ENCODE measurements at regions not wholly inside any gene's neighbourhood (a gene's known extent, or its start where the extent isn't known, plus 50 kb on each side); places are given as distances from the start of the nearest gene placed in this dataset.

GRCh38 chr4:27368781-27369180, 508.1 kb downstream of the STIM2 start:
- H3K4me1 ChIP-seq (ENCODE audit: insufficient read depth), result no peaks in the 10 kb centered on the region
- DNase-seq (ENCODE audit: low spot score), result no peak
- TF ChIP-seq, protein P1, sequence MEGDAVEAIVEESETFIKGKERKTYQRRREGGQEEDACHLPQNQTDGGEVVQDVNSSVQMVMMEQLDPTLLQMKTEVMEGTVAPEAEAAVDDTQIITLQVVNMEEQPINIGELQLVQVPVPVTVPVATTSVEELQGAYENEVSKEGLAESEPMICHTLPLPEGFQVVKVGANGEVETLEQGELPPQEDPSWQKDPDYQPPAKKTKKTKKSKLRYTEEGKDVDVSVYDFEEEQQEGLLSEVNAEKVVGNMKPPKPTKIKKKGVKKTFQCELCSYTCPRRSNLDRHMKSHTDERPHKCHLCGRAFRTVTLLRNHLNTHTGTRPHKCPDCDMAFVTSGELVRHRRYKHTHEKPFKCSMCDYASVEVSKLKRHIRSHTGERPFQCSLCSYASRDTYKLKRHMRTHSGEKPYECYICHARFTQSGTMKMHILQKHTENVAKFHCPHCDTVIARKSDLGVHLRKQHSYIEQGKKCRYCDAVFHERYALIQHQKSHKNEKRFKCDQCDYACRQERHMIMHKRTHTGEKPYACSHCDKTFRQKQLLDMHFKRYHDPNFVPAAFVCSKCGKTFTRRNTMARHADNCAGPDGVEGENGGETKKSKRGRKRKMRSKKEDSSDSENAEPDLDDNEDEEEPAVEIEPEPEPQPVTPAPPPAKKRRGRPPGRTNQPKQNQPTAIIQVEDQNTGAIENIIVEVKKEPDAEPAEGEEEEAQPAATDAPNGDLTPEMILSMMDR (conservative IDR thresholded peaks at IDR 0.05; ENCODE audit: low read depth in 2 of 2), result no peak
- TF ChIP-seq JUNB (IDR thresholded peaks at IDR 0.05; ENCODE audit: unreplicated experiment) (no peak), CREB1 (CRISPR knock-in tag; IDR thresholded peaks at IDR 0.05; ENCODE audit: low read depth) (no peak), NANOG (IDR thresholded peaks at IDR 0.05; ENCODE audit: borderline replicate concordance) (no peak), ZNF114 (CRISPR knock-in tag; IDR thresholded peaks at IDR 0.05) (no peak), POLR2AphosphoS5 (IDR thresholded peaks at IDR 0.05; ENCODE audit: low read depth) (no peak)
- TF ChIP-seq, protein P2, sequence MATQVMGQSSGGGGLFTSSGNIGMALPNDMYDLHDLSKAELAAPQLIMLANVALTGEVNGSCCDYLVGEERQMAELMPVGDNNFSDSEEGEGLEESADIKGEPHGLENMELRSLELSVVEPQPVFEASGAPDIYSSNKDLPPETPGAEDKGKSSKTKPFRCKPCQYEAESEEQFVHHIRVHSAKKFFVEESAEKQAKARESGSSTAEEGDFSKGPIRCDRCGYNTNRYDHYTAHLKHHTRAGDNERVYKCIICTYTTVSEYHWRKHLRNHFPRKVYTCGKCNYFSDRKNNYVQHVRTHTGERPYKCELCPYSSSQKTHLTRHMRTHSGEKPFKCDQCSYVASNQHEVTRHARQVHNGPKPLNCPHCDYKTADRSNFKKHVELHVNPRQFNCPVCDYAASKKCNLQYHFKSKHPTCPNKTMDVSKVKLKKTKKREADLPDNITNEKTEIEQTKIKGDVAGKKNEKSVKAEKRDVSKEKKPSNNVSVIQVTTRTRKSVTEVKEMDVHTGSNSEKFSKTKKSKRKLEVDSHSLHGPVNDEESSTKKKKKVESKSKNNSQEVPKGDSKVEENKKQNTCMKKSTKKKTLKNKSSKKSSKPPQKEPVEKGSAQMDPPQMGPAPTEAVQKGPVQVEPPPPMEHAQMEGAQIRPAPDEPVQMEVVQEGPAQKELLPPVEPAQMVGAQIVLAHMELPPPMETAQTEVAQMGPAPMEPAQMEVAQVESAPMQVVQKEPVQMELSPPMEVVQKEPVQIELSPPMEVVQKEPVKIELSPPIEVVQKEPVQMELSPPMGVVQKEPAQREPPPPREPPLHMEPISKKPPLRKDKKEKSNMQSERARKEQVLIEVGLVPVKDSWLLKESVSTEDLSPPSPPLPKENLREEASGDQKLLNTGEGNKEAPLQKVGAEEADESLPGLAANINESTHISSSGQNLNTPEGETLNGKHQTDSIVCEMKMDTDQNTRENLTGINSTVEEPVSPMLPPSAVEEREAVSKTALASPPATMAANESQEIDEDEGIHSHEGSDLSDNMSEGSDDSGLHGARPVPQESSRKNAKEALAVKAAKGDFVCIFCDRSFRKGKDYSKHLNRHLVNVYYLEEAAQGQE (IDR thresholded peaks at IDR 0.05; ENCODE audit: unreplicated experiment), result no peak

DNA sequence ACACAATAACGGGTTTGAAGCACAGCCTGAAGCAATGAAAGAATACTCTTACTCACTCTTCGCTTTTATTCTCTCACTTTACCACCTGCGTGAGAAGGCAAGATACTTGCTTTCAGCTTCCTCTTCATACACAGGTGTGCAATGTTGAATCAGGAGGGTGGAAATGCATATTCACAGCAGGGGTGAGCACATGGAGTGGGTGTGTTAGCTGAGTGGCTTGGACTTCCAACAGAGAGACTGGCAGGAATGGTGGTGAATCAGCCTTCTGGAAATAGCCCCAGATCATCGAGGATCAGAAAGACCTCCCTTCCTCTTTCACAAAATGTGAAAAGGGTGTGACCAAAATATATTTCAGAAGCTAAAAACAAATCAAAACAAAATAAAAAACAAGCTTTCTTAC, 521.2 kb downstream of the STIM2 start:
- no peaks in the 10 kb centered on the region for H3K4me1 ChIP-seq (ENCODE audit: insufficient read depth)
- H4K20me1 ChIP-seq (replicated peaks; ENCODE audit: insufficient read depth), result no peaks in the 10 kb centered on the region
- no peaks in the 10 kb centered on the region for H3K79me2 ChIP-seq (replicated peaks; ENCODE audit: insufficient read depth)
- no peak for ATAC-seq
- peak overlapping the region; percentile 17; the same call in 1 of the 2 replicates for H3K27ac Mint-ChIP-seq
- H2AFZ ChIP-seq, result peak overlapping the region; percentile 63; the same call in 1 of the 2 replicates
- H3K4me3 ChIP-seq, result no peak overlapping the region
- no peaks in the 10 kb centered on the region for H3K36me3 ChIP-seq (ENCODE audit: insufficient read depth)
- no peak overlapping the region for H3K4me2 ChIP-seq
- H3K4me1 Mint-ChIP-seq, result peaks cover 2% of the 10 kb centered on the region; the same call in 1 of the 3 replicates
- H3K4me3 Mint-ChIP-seq, result no peak overlapping the region
- peaks cover 4% of the 10 kb centered on the region; the same call in 2 of the 3 replicates for H3K9me3 Mint-ChIP-seq
- H3K27me3 ChIP-seq (ENCODE audit: insufficient read depth), result no peaks in the 10 kb centered on the region
- H3K9me2 ChIP-seq (ENCODE audit: insufficient read depth), result 0 out of 2 replicates have a peak, but pooled peaks cover 4% of the 10 kb centered on the region
- H3K27me3 Mint-ChIP-seq (ENCODE audit: insufficient read depth, low read depth, poor library complexity), result peaks cover 2% of the 10 kb centered on the region
- no peak for DNase-seq (ENCODE audit: low spot score)
- no peaks in the 10 kb centered on the region for H3F3A ChIP-seq (replicated peaks; ENCODE audit: low read depth)
- H3K27ac ChIP-seq (ENCODE audit: low read depth), result no peak overlapping the region
- peaks cover 3% of the 10 kb centered on the region; the same call in 2 of the 3 replicates for H3K36me3 Mint-ChIP-seq (ENCODE audit: low read depth)
- TF ChIP-seq, protein P2 (IDR thresholded peaks at IDR 0.05; ENCODE audit: unreplicated experiment), result no peak
- no peak for TF ChIP-seq POLR2AphosphoS5 (IDR thresholded peaks at IDR 0.05; ENCODE audit: low read depth)
- no peak for TF ChIP-seq ZNF331 (CRISPR knock-in tag; IDR thresholded peaks at IDR 0.05; ENCODE audit: low read depth)
- TF ChIP-seq, protein P1 (conservative IDR thresholded peaks at IDR 0.05; ENCODE audit: low read depth in 2 of 2), result no peak
- TF ChIP-seq NANOG (IDR thresholded peaks at IDR 0.05; ENCODE audit: borderline replicate concordance), result no peak
- no peak for TF ChIP-seq STAT1 (IDR thresholded peaks at IDR 0.05; ENCODE audit: unreplicated experiment)

More at GRCh38 chr4:27368781-27369180, 508.1 kb downstream of the STIM2 start:
- Histone ChIP-seq H3K27me3 (ENCODE audit: insufficient read depth) (no peaks in the 10 kb centered on the region), H3K36me3 (ENCODE audit: insufficient read depth) (no peaks in the 10 kb centered on the region), H3K4me2 (no peak overlapping the region), H3F3A (replicated peaks; ENCODE audit: low read depth) (no peaks in the 10 kb centered on the region), H4K20me1 (replicated peaks; ENCODE audit: insufficient read depth) (no peaks in the 10 kb centered on the region), H2AFZ (no peak overlapping the region), H3K9me2 (ENCODE audit: insufficient read depth) (peaks cover 6% of the 10 kb centered on the region; the same call in 1 of the 2 replicates), H3K79me2 (replicated peaks; ENCODE audit: insufficient read depth) (no peaks in the 10 kb centered on the region), H3K27ac (ENCODE audit: low read depth) (no peak overlapping the region), H3K4me3 (no peak overlapping the region)
- H3K4me1 Mint-ChIP-seq, result no peaks in the 10 kb centered on the region
- no peaks in the 10 kb centered on the region; the same call in 2 of the 3 replicates for H3K9me3 Mint-ChIP-seq
- no peaks in the 10 kb centered on the region for H3K36me3 Mint-ChIP-seq (ENCODE audit: low read depth)
- ATAC-seq, result no peak
- H3K4me3 Mint-ChIP-seq, result no peak overlapping the region
- no peak overlapping the region for H3K27ac Mint-ChIP-seq
- H3K27me3 Mint-ChIP-seq (ENCODE audit: insufficient read depth, low read depth, poor library complexity), result no peaks in the 10 kb centered on the region
